ENCODE measurements at regions not wholly inside any gene's neighbourhood (a gene's known extent, or its start where the extent isn't known, plus 50 kb on each side); places are given as distances from the start of the nearest gene placed in this dataset.

DNA sequence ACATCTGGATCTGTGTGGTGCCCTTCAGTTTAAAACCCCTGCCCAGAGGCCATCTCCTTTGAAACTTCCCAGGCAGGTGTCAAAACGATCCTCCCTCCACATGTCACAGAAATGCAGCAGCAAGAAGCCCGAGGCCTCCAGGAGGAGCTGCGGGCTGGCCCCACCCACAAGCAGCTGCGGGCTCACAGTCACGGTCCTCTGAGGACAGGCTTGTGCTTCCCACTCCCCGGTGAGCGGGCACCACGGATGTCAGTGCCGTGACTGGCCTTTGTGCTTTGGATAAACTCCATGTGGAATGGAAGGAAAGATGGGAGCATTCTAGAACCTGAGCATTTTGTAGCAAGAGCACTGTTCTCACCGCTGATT, 65.8 kb downstream of the SIK1 start:
- Histone ChIP-seq H3K79me2 (ENCODE audit: control insufficient read depth in 1 of 2, insufficient read depth in 2 of 2, low read length in 2 of 2) (no peaks in the 10 kb centered on the region), H3K9ac (replicated peaks in 1 of 4; ENCODE audit: extremely low read depth in 1 of 4, low read depth in 3 of 4, low read length in 3 of 4) (no peak overlapping the region), H3K23ac (ENCODE audit: insufficient read length) (no peak overlapping the region), H2BK15ac (ENCODE audit: low read length) (no peak overlapping the region), H4K5ac (ENCODE audit: insufficient read length, low read depth, low read length) (no peak overlapping the region), H4K91ac (replicated peaks; ENCODE audit: insufficient read length, low read length) (no peak overlapping the region), H3K4me1 (replicated peaks in 1 of 4; ENCODE audit: control insufficient read depth in 3 of 4, insufficient read depth in 4 of 4, low read length in 3 of 4) (peaks cover 0 to 7% (median 4%) of the 10 kb centered on the region in 4 experiments; a peak in 4 of 7 replicates), H3K23me2 (ENCODE audit: low read depth, low read length) (no peaks in the 10 kb centered on the region), H3K36me3 (ENCODE audit: control insufficient read depth in 2 of 4, insufficient read depth in 4 of 4, low read length in 3 of 4) (no peaks in the 10 kb centered on the region), H3K4me3 (ENCODE audit: extremely low read depth in 1 of 4, insufficient read depth in 2 of 4, low read depth in 3 of 4, low read length in 4 of 4) (no peak overlapping the region), H3K56ac (replicated peaks; ENCODE audit: insufficient read length, low read depth, low read length) (no peak overlapping the region), H2BK20ac (ENCODE audit: low read length) (no peak overlapping the region), H2BK5ac (ENCODE audit: low read depth, low read length) (no peak overlapping the region), H3K18ac (ENCODE audit: extremely low read depth, low read length) (no peak overlapping the region; the same call in 1 of the 2 replicates), H3K14ac (ENCODE audit: insufficient read length) (no peak overlapping the region), H3K9me3 (ENCODE audit: insufficient read depth in 2 of 2, low read depth in 1 of 2, low read length in 1 of 2) (no peaks in the 10 kb centered on the region), H3K27me3 (replicated peaks in 1 of 4; ENCODE audit: control insufficient read depth in 3 of 4, extremely low read depth in 1 of 4, insufficient read depth in 3 of 4, low read length in 3 of 4) (no peaks in the 10 kb centered on the region; a peak in 1 of 7 replicates), H2BK120ac (replicated peaks; ENCODE audit: low read depth, low read length) (no peak overlapping the region), H4K20me1 (replicated peaks in 1 of 2; ENCODE audit: control insufficient read depth in 1 of 2, insufficient read depth in 2 of 2, low read length in 2 of 2) (no peaks in the 10 kb centered on the region), H2AK5ac (ENCODE audit: low read depth, low read length) (no peak overlapping the region), H3K79me1 (ENCODE audit: low read depth, low read length) (no peaks in the 10 kb centered on the region), H2AFZ (ENCODE audit: low read length) (no peak overlapping the region), H4K8ac (ENCODE audit: extremely low read depth, insufficient read depth, low read length) (no peak overlapping the region), H3K4ac (replicated peaks; ENCODE audit: insufficient read length, low read depth, low read length) (no peak overlapping the region), H2BK12ac (ENCODE audit: low read depth, low read length) (no peak overlapping the region), H3K4me2 (ENCODE audit: insufficient read depth in 1 of 2, low read depth in 2 of 2, low read length in 2 of 2) (no peak overlapping the region), H3K27ac (ENCODE audit: low read depth, low read length) (no peak overlapping the region)
- POLR2A ChIA-PET (ENCODE audit: partially characterized antibody), result no interaction called here
- FAIRE-seq (no peak), DNase-seq (ENCODE audit: low read depth in 1 of 2, low spot score in 2 of 2) (no peak)
- 83% methylated on average over 6 of the region's 10 CpGs; no CpG with 5 or more reads in 1 of the 2 experiments for WGBS, 2 experiments (ENCODE audit: extremely low coverage in 1 of 2, insufficient coverage in 1 of 2, insufficient read length in 1 of 2, insufficient replicate concordance in 2 of 2, low coverage in 1 of 2, low lambda C conversion rate in 2 of 2, missing lambda C conversion rate in 1 of 2)
- CTCF ChIA-PET (ENCODE audit: partially characterized antibody), result interaction anchor here (1.2 to 1.8 kb wide), 3 partner anchors 9 to 56 kb away, joined by 3 to 4 read pairs (median 3); no protein-coding TSS in a partner anchor
- TF ChIP-seq, protein P1, sequence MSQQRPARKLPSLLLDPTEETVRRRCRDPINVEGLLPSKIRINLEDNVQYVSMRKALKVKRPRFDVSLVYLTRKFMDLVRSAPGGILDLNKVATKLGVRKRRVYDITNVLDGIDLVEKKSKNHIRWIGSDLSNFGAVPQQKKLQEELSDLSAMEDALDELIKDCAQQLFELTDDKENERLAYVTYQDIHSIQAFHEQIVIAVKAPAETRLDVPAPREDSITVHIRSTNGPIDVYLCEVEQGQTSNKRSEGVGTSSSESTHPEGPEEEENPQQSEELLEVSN (IDR thresholded peaks at IDR 0.05), result peak; percentile 43; the same call in 1 of the 2 replicates
- TF ChIP-seq CREB1 (IDR thresholded peaks at IDR 0.05), result no peak
- TF ChIP-seq, protein P2, sequence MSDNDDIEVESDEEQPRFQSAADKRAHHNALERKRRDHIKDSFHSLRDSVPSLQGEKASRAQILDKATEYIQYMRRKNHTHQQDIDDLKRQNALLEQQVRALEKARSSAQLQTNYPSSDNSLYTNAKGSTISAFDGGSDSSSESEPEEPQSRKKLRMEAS (IDR thresholded peaks at IDR 0.05), result peak; percentile 66

Data from H1 (cell line).